Neural cell (in vitro differentiated cells): ENCODE measurements at regions not wholly inside any gene's neighbourhood (a gene's known extent, or its start where the extent isn't known, plus 50 kb on each side); places are given as distances from the start of the nearest gene placed in this dataset.

ENCODE experiments used
- MXI1 ChIP-seq: fragments of 450-650 bp; conservative IDR thresholded peaks from 2 replicates; pipeline ENCODE4 v1.6.1; 2014; ENCODE audit warnings: antibody characterized with exemption, mild to moderate bottlenecking; ENCODE audit not compliant: poor library complexity, severe bottlenecking
- REST ChIP-seq: IDR thresholded peaks from 2 replicates; pipeline ENCODE4 v1.6.1; 2012; ENCODE audit warnings: borderline replicate concordance
- TF ChIP-seq, protein P1 (sequence below): fragments of 450-650 bp; IDR thresholded peaks from 2 replicates; pipeline ENCODE4 v1.5.1; 2014; ENCODE audit warnings: antibody characterized with exemption, mild to moderate bottlenecking, moderate library complexity; ENCODE audit not compliant: poor library complexity, severe bottlenecking

GRCh38 chr2:19839438-19839837, 62.3 kb downstream of the TTC32 start:
- TF ChIP-seq, protein P1, sequence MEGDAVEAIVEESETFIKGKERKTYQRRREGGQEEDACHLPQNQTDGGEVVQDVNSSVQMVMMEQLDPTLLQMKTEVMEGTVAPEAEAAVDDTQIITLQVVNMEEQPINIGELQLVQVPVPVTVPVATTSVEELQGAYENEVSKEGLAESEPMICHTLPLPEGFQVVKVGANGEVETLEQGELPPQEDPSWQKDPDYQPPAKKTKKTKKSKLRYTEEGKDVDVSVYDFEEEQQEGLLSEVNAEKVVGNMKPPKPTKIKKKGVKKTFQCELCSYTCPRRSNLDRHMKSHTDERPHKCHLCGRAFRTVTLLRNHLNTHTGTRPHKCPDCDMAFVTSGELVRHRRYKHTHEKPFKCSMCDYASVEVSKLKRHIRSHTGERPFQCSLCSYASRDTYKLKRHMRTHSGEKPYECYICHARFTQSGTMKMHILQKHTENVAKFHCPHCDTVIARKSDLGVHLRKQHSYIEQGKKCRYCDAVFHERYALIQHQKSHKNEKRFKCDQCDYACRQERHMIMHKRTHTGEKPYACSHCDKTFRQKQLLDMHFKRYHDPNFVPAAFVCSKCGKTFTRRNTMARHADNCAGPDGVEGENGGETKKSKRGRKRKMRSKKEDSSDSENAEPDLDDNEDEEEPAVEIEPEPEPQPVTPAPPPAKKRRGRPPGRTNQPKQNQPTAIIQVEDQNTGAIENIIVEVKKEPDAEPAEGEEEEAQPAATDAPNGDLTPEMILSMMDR = no peak
- no peak for TF ChIP-seq REST
- no peak for TF ChIP-seq MXI1
